SW 1271 (cell line): ENCODE measurements at regions not wholly inside any gene's neighbourhood (a gene's known extent, or its start where the extent isn't known, plus 50 kb on each side); places are given as distances from the start of the nearest gene placed in this dataset.

Source experiments
- DNase-seq, 2 experiments: peaks; one replicate each; lab custom pipeline; 2025; lab: John Stamatoyannopoulos, UW

GRCh38 chr2:144943293-144943941, 423.5 kb upstream of the ZEB2 start:
- DNase-seq, result no peak

- peak in 1 of 2 experiments; percentile 53 for DNase-seq
Observed at GRCh38 chr2:144942516-144943256, 422.8 kb upstream of the ZEB2 start.

DNA sequence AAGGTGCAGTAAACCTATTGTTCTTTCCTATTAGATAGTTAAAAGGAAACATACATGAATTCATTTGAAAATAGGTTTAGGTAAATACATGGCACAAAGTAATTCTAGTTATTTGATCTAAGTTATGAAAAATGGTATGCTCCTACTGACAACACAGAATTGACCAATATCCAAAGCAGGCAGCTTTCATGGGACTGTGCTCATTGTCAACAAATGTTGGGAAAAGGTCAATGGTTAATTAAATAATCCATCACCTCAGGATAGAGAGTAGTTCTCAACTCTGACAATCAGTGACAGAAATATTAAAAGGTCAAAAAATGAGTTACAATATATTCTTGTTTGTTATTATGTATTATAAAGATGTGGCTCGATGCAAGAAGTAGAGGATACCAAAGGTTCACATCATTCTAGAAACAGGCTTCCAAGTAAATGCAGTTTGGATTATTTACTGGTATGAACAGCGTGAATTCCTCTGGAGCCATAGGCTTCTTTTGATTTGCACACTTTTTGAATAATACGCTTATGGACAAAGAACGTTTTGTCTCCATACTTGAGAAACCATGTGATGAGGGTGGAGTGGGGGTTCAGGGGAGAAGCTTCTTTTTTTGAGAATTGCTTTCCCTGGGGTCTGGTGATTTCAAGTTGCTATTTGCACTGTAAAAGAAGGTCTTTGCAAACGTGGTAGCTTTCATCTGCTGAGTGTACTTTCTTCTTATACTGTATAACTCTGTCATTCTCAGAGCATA, 422.0 kb upstream of the ZEB2 start:
- DNase-seq, result no peak

- no peak for DNase-seq
Observed at GRCh38 chr2:144939590-144939989, 419.7 kb upstream of the ZEB2 start.

DNA sequence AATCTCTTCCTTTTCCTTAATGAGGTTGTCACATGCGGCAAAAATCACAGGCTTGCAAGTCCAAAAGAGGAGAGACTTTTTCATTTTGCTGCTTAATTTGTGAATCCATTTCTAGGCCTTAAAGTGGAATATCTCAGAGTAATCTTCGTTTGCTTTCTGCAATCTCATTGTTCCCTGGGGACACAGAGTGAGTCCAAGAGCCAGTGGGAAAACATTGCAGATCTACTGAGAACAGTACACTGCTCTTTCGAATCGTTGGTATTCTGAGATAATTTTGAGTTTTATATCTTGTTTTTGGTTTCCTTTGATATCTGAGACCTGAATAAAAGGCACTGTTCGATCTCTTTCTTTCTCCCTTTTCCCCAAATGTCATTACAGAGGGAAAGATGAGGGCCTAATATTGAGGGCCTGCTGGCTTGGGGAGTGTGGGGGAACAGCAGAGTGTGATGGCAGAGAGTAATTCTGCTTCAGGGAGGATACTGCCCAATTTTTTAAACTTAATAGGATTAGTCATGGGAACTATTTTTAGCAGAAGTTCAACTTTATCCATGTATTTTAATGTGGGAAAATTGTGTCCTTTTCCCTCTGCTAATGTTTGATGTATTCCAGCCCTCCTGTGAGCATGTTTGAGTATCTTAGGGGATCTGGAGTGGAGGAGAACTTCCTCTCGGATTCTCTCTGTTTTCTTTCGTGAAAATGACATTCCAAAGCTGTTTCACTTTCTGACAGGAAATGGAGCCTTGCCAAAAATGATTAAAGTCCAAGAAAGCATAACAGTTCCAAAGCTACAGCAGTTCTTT, 418.2 kb upstream of the ZEB2 start:
- peak in 1 of 2 experiments; percentile 62 for DNase-seq

DNA sequence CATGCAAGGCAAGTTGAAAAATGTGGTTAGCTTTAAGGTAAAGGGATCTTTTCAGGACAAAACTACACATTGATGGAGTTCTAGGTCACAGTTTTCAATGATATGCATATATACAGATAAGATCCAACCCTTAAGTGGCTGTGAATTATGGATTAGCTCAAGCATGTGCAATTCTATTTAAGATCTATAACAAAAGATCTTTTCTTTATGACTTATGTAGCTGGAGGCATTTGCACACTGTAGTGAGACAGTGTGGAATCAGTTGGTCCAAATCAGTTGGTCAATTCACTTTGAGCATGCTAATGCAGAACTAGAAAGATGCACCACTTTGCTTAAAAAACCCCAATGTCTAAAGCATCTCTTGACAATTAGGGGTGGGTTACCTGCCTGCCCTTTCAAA, 417.1 kb upstream of the ZEB2 start:
- no peak for DNase-seq

DNA sequence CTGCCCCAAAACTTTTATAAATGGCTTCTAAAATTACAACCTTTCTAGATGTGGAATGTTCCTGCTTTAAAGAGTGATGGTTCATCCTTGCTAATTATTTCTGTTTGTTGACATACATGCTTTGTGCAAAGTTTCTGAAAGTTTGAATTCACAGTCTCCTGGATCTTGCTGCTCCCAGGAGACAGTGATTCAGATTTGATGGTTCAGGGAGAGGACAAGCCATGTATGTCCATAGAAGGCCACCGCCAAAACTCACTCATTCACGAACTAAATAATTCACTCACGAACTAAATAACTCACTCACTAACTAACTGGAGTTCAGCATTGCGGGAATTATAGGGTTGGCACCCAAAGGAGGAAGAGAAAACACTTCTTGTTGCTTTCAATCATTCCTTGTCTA, 416.5 kb upstream of the ZEB2 start:
- no peak for DNase-seq

DNA sequence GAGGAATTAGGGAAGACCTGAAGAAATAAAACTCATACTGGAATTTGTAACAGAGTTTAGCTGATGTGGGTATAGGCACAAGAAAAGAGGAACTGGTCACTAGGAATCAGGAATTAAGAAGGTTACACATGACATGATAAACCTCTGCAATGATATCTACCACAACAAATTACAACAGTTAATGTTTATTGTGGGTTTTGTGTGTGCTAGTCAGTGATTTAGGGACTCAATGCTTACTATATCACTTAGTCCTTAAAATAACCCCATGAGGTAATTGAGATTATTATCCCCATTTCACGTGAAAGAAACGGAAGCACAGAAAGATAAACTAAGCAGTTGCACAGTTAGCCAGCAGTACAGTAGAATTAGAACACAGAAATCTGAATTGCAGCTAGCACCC, 415.8 kb upstream of the ZEB2 start:
- no peak for DNase-seq

GRCh38 chr2:144935191-144935590, 415.3 kb upstream of the ZEB2 start:
- no peak for DNase-seq

- DNase-seq, result no peak
Observed at GRCh38 chr2:144931960-144932359, 412.0 kb upstream of the ZEB2 start.

DNA sequence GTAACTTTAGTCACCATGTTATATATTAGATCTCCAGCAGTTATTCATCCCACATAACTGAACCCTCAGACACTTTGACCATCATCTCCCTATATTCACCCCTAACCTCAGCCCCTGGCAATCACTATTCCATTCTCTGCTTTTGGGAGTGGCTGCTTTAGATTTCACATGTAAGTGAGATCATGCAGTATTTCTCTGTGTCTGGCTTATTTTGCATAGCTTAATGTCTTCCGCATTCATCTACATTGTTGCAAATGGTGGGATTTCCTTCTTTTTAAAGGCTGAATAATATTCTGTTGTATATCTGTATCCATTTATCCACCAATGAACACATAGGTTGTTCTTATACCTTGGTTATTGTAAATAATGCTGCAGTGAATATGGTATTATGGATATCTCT, 411.6 kb upstream of the ZEB2 start:
- no peak for DNase-seq

GRCh38 chr2:144927429-144927828, 407.5 kb upstream of the ZEB2 start:
- DNase-seq, result no peak

DNA sequence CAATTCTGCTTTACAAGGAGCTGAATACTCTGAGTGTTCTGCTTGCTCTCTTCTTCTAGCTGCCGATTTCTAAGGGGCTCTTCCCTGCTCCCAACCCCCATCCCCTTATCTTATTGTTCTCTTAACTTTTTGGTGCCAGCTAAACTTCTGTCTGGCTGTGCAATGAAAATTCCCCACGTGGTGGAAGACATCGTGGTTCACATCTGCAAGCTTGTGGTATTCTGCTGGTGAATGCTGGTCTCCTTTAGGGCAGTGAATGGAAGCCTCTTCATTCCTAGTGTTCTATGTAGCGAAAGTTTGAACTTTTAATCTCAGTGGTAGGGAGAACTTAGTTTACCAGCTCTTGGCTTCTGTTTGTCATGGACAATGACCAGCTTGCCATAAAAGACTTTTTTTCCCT, 406.0 kb upstream of the ZEB2 start:
- DNase-seq, result no peak

GRCh38 chr2:144924827-144925226, 404.9 kb upstream of the ZEB2 start:
- DNase-seq, result no peak

- DNase-seq, result no peak
Observed at GRCh38 chr2:144922519-144922918, 402.6 kb upstream of the ZEB2 start.

DNA sequence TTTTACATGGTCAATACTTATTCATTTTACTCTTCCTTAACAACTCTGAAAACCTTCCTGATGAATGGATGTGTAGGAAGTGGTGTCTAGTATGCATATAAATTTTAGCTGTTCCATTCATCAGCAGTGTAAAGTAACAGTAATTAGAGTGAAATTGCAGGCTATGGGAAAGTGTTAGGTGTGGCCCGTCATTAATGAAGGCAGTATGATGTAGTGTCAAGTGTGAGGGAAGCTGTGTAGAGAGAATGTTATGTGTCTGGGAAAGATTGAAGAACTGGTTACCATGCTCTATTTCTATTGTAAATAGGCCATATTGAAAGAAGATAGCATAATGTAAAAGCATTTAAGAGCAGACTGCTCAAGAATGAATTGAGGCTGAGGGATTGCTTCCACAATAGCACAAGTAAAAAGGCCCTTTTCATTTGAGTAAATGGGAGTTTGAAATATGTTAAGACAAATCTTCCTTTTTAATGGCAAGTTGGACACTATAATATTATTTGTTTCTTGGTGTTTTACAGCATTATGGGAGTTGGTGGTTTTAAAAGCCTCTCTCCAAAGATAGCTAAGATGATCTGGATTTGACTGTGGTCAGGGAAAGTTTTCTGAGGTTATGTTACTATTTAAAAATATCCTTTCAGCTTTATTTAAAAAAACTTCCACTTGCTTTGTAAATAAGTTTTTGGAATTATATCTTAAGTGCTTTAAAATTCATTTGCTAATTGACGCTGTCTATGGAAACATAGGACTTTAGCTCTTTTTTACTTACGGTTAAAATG, 401.0 kb upstream of the ZEB2 start:
- DNase-seq, result no peak

GRCh38 chr2:144914622-144915318, 394.9 kb upstream of the ZEB2 start:
- DNase-seq, result no peak

GRCh38 chr2:144914113-144914512, 394.2 kb upstream of the ZEB2 start:
- no peak for DNase-seq

GRCh38 chr2:144912206-144912605, 392.3 kb upstream of the ZEB2 start:
- DNase-seq, result no peak

DNA sequence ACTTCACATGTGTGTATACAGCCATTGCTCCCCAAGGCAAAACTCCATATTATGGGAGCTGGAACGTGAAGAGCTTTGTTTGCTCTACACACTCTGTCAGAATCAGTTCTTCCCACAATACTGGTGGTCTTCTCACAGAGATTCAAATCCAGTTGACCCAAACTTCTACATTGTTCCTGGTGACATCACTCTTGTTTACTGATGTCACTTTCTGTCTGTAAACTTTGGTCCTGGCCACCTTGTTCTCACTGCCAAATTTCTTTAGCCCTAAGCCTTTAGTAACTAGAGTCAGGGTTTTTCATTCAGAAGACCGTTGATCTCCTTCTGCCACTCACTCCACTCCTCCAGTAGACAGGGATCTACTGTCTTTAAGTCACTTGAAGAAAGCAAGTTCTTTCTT, 386.0 kb upstream of the ZEB2 start:
- DNase-seq, result no peak

GRCh38 chr2:144904612-144905011, 384.7 kb upstream of the ZEB2 start:
- no peak for DNase-seq
